Activated T-helper 17 cell treated with anti-CD3 and anti-CD28 coated beads, Interleukin-2, amount 50 U/mL, for 72 hours (primary cell): ENCODE measurements at regions not wholly inside any gene's neighbourhood (a gene's known extent, or its start where the extent isn't known, plus 50 kb on each side); places are given as distances from the start of the nearest gene placed in this dataset.

ENCODE experiments used
- ATAC-seq: fragments of 150-1000 bp; cut with Tn5 transposase; replicated peaks from 2 replicates; pipeline ENCODE4 v1.10.0; 2021; ENCODE audit warnings: mild to moderate bottlenecking, moderate library complexity
- H3K27ac Mint-ChIP-seq: one replicate; pipeline ENCODE4 v1.8.0; 2022; ENCODE audit warnings: mixed read lengths
- H3K27me3 Mint-ChIP-seq: one replicate; pipeline ENCODE4 v1.8.0; 2022; ENCODE audit warnings: mixed read lengths
- H3K36me3 Mint-ChIP-seq: one replicate; pipeline ENCODE4 v1.8.0; 2022; ENCODE audit warnings: low read depth, mild to moderate bottlenecking, mixed read lengths
- H3K4me1 Mint-ChIP-seq: one replicate; pipeline ENCODE4 v1.8.0; 2022; ENCODE audit warnings: mixed read lengths
- H3K4me3 Mint-ChIP-seq: one replicate; pipeline ENCODE4 v1.8.0; 2022; ENCODE audit warnings: mild to moderate bottlenecking, mixed read lengths
- H3K9me3 Mint-ChIP-seq: one replicate; pipeline ENCODE4 v1.8.0; 2022; ENCODE audit warnings: mixed read lengths

- Mint-ChIP-seq H3K4me1 (no peaks in the 10 kb centered on the region), H3K27me3 (no peaks in the 10 kb centered on the region), H3K27ac (no peak overlapping the region), H3K36me3 (no peaks in the 10 kb centered on the region), H3K4me3 (no peak overlapping the region), H3K9me3 (no peaks in the 10 kb centered on the region)
- no peak for ATAC-seq
These were observed 521.3 kb upstream of the LRRN3 start for GRCh38 chr7:110569486-110570205.

GRCh38 chr7:110573862-110574528 is 516.9 kb upstream of the LRRN3 start:
- Mint-ChIP-seq H3K4me1 (no peaks in the 10 kb centered on the region), H3K27me3 (no peaks in the 10 kb centered on the region), H3K36me3 (no peaks in the 10 kb centered on the region), H3K9me3 (no peaks in the 10 kb centered on the region), H3K27ac (no peak overlapping the region), H3K4me3 (no peak overlapping the region)
- no peak for ATAC-seq

GRCh38 chr7:110587294-110587693 is 503.6 kb upstream of the LRRN3 start:
- Mint-ChIP-seq H3K27me3 (no peaks in the 10 kb centered on the region), H3K9me3 (no peaks in the 10 kb centered on the region)
- no peak for ATAC-seq

GRCh38 chr7:110590415-110590814 is 500.5 kb upstream of the LRRN3 start:
- ATAC-seq: no peak
- Mint-ChIP-seq H3K36me3 (no peaks in the 10 kb centered on the region), H3K4me1 (no peaks in the 10 kb centered on the region), H3K4me3 (no peak overlapping the region), H3K27me3 (no peaks in the 10 kb centered on the region), H3K27ac (no peak overlapping the region), H3K9me3 (no peaks in the 10 kb centered on the region)

More at GRCh38 chr7:110587294-110587693, 503.6 kb upstream of the LRRN3 start:
- Mint-ChIP-seq H3K4me1 (no peaks in the 10 kb centered on the region), H3K36me3 (no peaks in the 10 kb centered on the region), H3K4me3 (no peak overlapping the region), H3K27ac (no peak overlapping the region)

- no peaks in the 10 kb centered on the region for H3K36me3 Mint-ChIP-seq
- peak; percentile 58 for ATAC-seq
- no peak overlapping the region for H3K4me3 Mint-ChIP-seq
- H3K9me3 Mint-ChIP-seq: no peaks in the 10 kb centered on the region
- H3K27me3 Mint-ChIP-seq: no peaks in the 10 kb centered on the region
- peak overlapping the region; percentile 8 for H3K27ac Mint-ChIP-seq
- H3K4me1 Mint-ChIP-seq: no peaks in the 10 kb centered on the region
These were observed 499.6 kb upstream of the LRRN3 start for GRCh38 chr7:110591341-110591740.

- Mint-ChIP-seq H3K27me3 (no peaks in the 10 kb centered on the region), H3K27ac (no peak overlapping the region), H3K4me3 (no peak overlapping the region), H3K36me3 (no peaks in the 10 kb centered on the region), H3K4me1 (no peaks in the 10 kb centered on the region), H3K9me3 (no peaks in the 10 kb centered on the region)
- no peak for ATAC-seq
These were observed 498.4 kb upstream of the LRRN3 start for GRCh38 chr7:110592557-110592956.

GRCh38 chr7:110593355-110593754 is 497.6 kb upstream of the LRRN3 start:
- H3K36me3 Mint-ChIP-seq: no peaks in the 10 kb centered on the region

GRCh38 chr7:110595694-110596093 is 495.2 kb upstream of the LRRN3 start:
- no peaks in the 10 kb centered on the region for H3K9me3 Mint-ChIP-seq
- no peaks in the 10 kb centered on the region for H3K27me3 Mint-ChIP-seq
- no peaks in the 10 kb centered on the region for H3K4me1 Mint-ChIP-seq
- no peaks in the 10 kb centered on the region for H3K36me3 Mint-ChIP-seq
- H3K27ac Mint-ChIP-seq: no peak overlapping the region
- ATAC-seq: no peak
- no peak overlapping the region for H3K4me3 Mint-ChIP-seq

More at GRCh38 chr7:110593355-110593754, 497.6 kb upstream of the LRRN3 start:
- ATAC-seq: no peak
- no peaks in the 10 kb centered on the region for H3K9me3 Mint-ChIP-seq
- H3K27me3 Mint-ChIP-seq: no peaks in the 10 kb centered on the region
- no peaks in the 10 kb centered on the region for H3K4me1 Mint-ChIP-seq
- H3K27ac Mint-ChIP-seq: no peak overlapping the region
- no peak overlapping the region for H3K4me3 Mint-ChIP-seq

GRCh38 chr7:110600956-110601355 is 490.0 kb upstream of the LRRN3 start:
- no peak overlapping the region for H3K4me3 Mint-ChIP-seq
- H3K27ac Mint-ChIP-seq: no peak overlapping the region
- H3K4me1 Mint-ChIP-seq: no peaks in the 10 kb centered on the region
- no peaks in the 10 kb centered on the region for H3K27me3 Mint-ChIP-seq
- H3K9me3 Mint-ChIP-seq: no peaks in the 10 kb centered on the region
- no peaks in the 10 kb centered on the region for H3K36me3 Mint-ChIP-seq
- no peak for ATAC-seq

- Mint-ChIP-seq H3K9me3 (no peaks in the 10 kb centered on the region), H3K27me3 (no peaks in the 10 kb centered on the region), H3K36me3 (no peaks in the 10 kb centered on the region), H3K27ac (no peak overlapping the region), H3K4me3 (no peak overlapping the region), H3K4me1 (no peaks in the 10 kb centered on the region)
- ATAC-seq: no peak
These were observed 489.2 kb upstream of the LRRN3 start for GRCh38 chr7:110601710-110602109.

GRCh38 chr7:110604206-110604605 is 486.7 kb upstream of the LRRN3 start:
- no peaks in the 10 kb centered on the region for H3K9me3 Mint-ChIP-seq
- no peak overlapping the region for H3K4me3 Mint-ChIP-seq
- H3K36me3 Mint-ChIP-seq: no peaks in the 10 kb centered on the region
- H3K27ac Mint-ChIP-seq: no peak overlapping the region
- ATAC-seq: no peak
- no peaks in the 10 kb centered on the region for H3K4me1 Mint-ChIP-seq
- peaks cover 3% of the 10 kb centered on the region for H3K27me3 Mint-ChIP-seq

- no peaks in the 10 kb centered on the region for H3K4me1 Mint-ChIP-seq
- H3K27ac Mint-ChIP-seq: no peak overlapping the region
- no peaks in the 10 kb centered on the region for H3K36me3 Mint-ChIP-seq
- no peak for ATAC-seq
- no peak overlapping the region for H3K4me3 Mint-ChIP-seq
- peaks cover 3% of the 10 kb centered on the region for H3K27me3 Mint-ChIP-seq
- no peaks in the 10 kb centered on the region for H3K9me3 Mint-ChIP-seq
These were observed 486.0 kb upstream of the LRRN3 start for GRCh38 chr7:110604885-110605284.

GRCh38 chr7:110607050-110607857 is 483.7 kb upstream of the LRRN3 start:
- Mint-ChIP-seq H3K4me3 (no peak overlapping the region), H3K27ac (no peak overlapping the region), H3K27me3 (peaks cover 3% of the 10 kb centered on the region), H3K36me3 (no peaks in the 10 kb centered on the region), H3K4me1 (no peaks in the 10 kb centered on the region), H3K9me3 (no peaks in the 10 kb centered on the region)
- ATAC-seq: no peak

GRCh38 chr7:110609336-110609735 is 481.6 kb upstream of the LRRN3 start:
- no peaks in the 10 kb centered on the region for H3K4me1 Mint-ChIP-seq
- no peaks in the 10 kb centered on the region for H3K36me3 Mint-ChIP-seq

GRCh38 chr7:110612680-110613079 is 478.2 kb upstream of the LRRN3 start:
- no peaks in the 10 kb centered on the region for H3K36me3 Mint-ChIP-seq
- H3K4me1 Mint-ChIP-seq: no peaks in the 10 kb centered on the region
- ATAC-seq: no peak
- peaks cover 3% of the 10 kb centered on the region for H3K27me3 Mint-ChIP-seq
- no peak overlapping the region for H3K4me3 Mint-ChIP-seq
- H3K9me3 Mint-ChIP-seq: no peaks in the 10 kb centered on the region
- no peak overlapping the region for H3K27ac Mint-ChIP-seq

More at GRCh38 chr7:110609336-110609735, 481.6 kb upstream of the LRRN3 start:
- H3K9me3 Mint-ChIP-seq: no peaks in the 10 kb centered on the region
- ATAC-seq: no peak
- H3K27ac Mint-ChIP-seq: no peak overlapping the region
- peaks cover 3% of the 10 kb centered on the region for H3K27me3 Mint-ChIP-seq
- no peak overlapping the region for H3K4me3 Mint-ChIP-seq
